ENCODE measurements at regions not wholly inside any gene's neighbourhood (a gene's known extent, or its start where the extent isn't known, plus 50 kb on each side); places are given as distances from the start of the nearest gene placed in this dataset.

DNA sequence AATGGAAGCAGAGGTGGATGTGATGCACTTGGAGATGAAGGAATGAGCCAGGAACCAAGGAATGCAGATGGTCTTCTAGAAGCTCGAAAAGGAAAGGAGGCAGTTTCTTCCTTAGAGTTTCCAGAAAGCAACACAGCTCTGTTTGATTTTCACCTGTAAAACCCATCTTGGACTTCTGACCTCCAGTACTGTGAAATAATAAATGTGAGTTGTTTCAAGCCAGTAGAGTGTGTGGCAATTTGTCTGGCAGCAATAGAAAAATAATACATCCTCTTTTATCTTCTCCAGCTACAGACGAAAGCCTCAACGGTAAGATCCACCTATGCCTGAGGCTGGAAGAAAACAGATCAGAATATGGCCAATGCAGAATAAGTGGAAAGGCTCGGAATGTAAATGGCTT is 199.7 kb downstream of the HINT1 start:
- Histone ChIP-seq H3K27ac (ENCODE audit: control insufficient read depth, insufficient read depth) (no peak overlapping the region), H3K9ac (ENCODE audit: control insufficient read depth, insufficient read depth, low read length) (no peak overlapping the region), H3K4me1 (ENCODE audit: control insufficient read depth, insufficient read depth, low read length) (no peaks in the 10 kb centered on the region), H3K27me3 (replicated peaks in 1 of 2; ENCODE audit: control insufficient read depth in 2 of 2, insufficient read depth in 2 of 2, low read length in 1 of 2) (no peaks in the 10 kb centered on the region), H3K36me3 (ENCODE audit: control insufficient read depth in 2 of 2, insufficient read depth in 2 of 2, low read length in 1 of 2) (no peaks in the 10 kb centered on the region), H3K9me3 (replicated peaks; ENCODE audit: control insufficient read depth, insufficient read depth, low read length) (no peaks in the 10 kb centered on the region), H3K79me2 (ENCODE audit: control insufficient read depth, insufficient read depth, low read length) (no peaks in the 10 kb centered on the region), H4K20me1 (ENCODE audit: control insufficient read depth, insufficient read depth) (no peaks in the 10 kb centered on the region), H3K4me3 (no peak overlapping the region), H2AFZ (ENCODE audit: control insufficient read depth, low read depth, low read length) (no peak overlapping the region), H3K4me2 (ENCODE audit: control insufficient read depth, insufficient read depth) (no peak overlapping the region)
- ChIA-PET CTCF (interaction anchor here (1.2 kb wide), 1 partner anchor 11 kb away, joined by 4 read pairs; no protein-coding TSS in a partner anchor), SMC1A (ENCODE audit: uncharacterized antibody, unreplicated experiment) (no interaction called here), POLR2A (no interaction called here), RAD21 (ENCODE audit: unreplicated experiment) (no interaction called here)
- 33% methylated on average over 4 of the region's 4 CpGs for WGBS (ENCODE audit: insufficient coverage, insufficient replicate concordance, low lambda C conversion rate, missing lambda C conversion rate)
- FAIRE-seq (no peak), ATAC-seq (no peak), DNase-seq (ENCODE audit: low read depth, low spot score) (no peak)
- TF ChIP-seq POLR2AphosphoS2 (IDR thresholded peaks at IDR 0.05; ENCODE audit: low read depth, low read length) (no peak), BCLAF1 (IDR thresholded peaks at IDR 0.05) (no peak), RELB (IDR thresholded peaks at IDR 0.05; ENCODE audit: low read depth) (no peak), SMAD1 (IDR thresholded peaks at IDR 0.05; ENCODE audit: low read depth, partially characterized antibody) (no peak), MYB (IDR thresholded peaks at IDR 0.05; ENCODE audit: borderline replicate concordance, low read depth, low read length) (no peak), ZBTB11 (CRISPR knock-in tag; IDR thresholded peaks at IDR 0.05) (no peak), CBFB (IDR thresholded peaks at IDR 0.05; ENCODE audit: low read depth) (no peak), TBL1XR1 (IDR thresholded peaks at IDR 0.05; ENCODE audit: low read depth, low read length) (no peak)
- intact Hi-C loops (cut with micrococcal nuclease; ENCODE audit: unreplicated experiment): no loop called here
- in situ Hi-C loops (cut with MboI): no loop called here
- no TSS peak for BruUV-seq (replicated peaks)
